ENCODE measurements at regions not wholly inside any gene's neighbourhood (a gene's known extent, or its start where the extent isn't known, plus 50 kb on each side); places are given as distances from the start of the nearest gene placed in this dataset.

- no peak for DNase-seq
These were observed 198.4 kb upstream of the RASA1 start for GRCh38 chr5:87069311-87069710.

- DNase-seq, result peak; percentile 69
These were observed 197.6 kb upstream of the RASA1 start for GRCh38 chr5:87069974-87070608.

GRCh38 chr5:87074072-87074471, 193.6 kb upstream of the RASA1 start:
- DNase-seq, result no peak

GRCh38 chr5:87074934-87075541, 192.6 kb upstream of the RASA1 start:
- DNase-seq, result peak; percentile 16

- no peak for DNase-seq
These were observed 191.3 kb upstream of the RASA1 start for GRCh38 chr5:87076411-87076810.

- DNase-seq, result no peak
These were observed 190.8 kb upstream of the RASA1 start for GRCh38 chr5:87076931-87077330.

GRCh38 chr5:87079219-87079618, 188.5 kb upstream of the RASA1 start:
- peak; percentile 72 for DNase-seq

- DNase-seq, result peak; percentile 11
These were observed 186.7 kb upstream of the RASA1 start for GRCh38 chr5:87081016-87081415.

- peak; percentile 84 for DNase-seq
These were observed 185.9 kb upstream of the RASA1 start for GRCh38 chr5:87081511-87082372.

GRCh38 chr5:87094347-87094746, 173.3 kb upstream of the RASA1 start:
- DNase-seq, result no peak

- DNase-seq, result no peak
These were observed 172.8 kb upstream of the RASA1 start for GRCh38 chr5:87094833-87095232.

GRCh38 chr5:87095787-87096186, 171.9 kb upstream of the RASA1 start:
- DNase-seq, result no peak

GRCh38 chr5:87097664-87098063, 170.0 kb upstream of the RASA1 start:
- peak; percentile 62 for DNase-seq

GRCh38 chr5:87099291-87099839, 168.3 kb upstream of the RASA1 start:
- DNase-seq, result no peak

GRCh38 chr5:87099968-87100367, 167.7 kb upstream of the RASA1 start:
- DNase-seq, result no peak

GRCh38 chr5:87101321-87101720, 166.4 kb upstream of the RASA1 start:
- no peak for DNase-seq

GRCh38 chr5:87102841-87103240, 164.8 kb upstream of the RASA1 start:
- DNase-seq, result no peak

- no peak for DNase-seq
These were observed 163.9 kb upstream of the RASA1 start for GRCh38 chr5:87103616-87104287.

GRCh38 chr5:87105577-87105976, 162.1 kb upstream of the RASA1 start:
- no peak for DNase-seq

GRCh38 chr5:87109746-87110145, 157.9 kb upstream of the RASA1 start:
- peak; percentile 68 for DNase-seq

- DNase-seq, result no peak
These were observed 157.0 kb upstream of the RASA1 start for GRCh38 chr5:87110721-87111120.

- DNase-seq, result peak; percentile 62
These were observed 153.8 kb upstream of the RASA1 start for GRCh38 chr5:87113861-87114260.

- DNase-seq, result no peak
These were observed 153.1 kb upstream of the RASA1 start for GRCh38 chr5:87114631-87115030.
